ENCODE measurements at regions not wholly inside any gene's neighbourhood (a gene's known extent, or its start where the extent isn't known, plus 50 kb on each side); places are given as distances from the start of the nearest gene placed in this dataset.

GRCh38 chr5:121581588-121581987 is 270.1 kb upstream of the FTMT start:
- no peak for FAIRE-seq
- Histone ChIP-seq H3K9ac (ENCODE audit: insufficient read depth in 1 of 2, low read depth in 2 of 2, low read length in 2 of 2) (no peak overlapping the region), H3K4me3 (no peak overlapping the region), H3K4me2 (ENCODE audit: insufficient read depth, low read length) (no peak overlapping the region), H3K9me3 (replicated peaks; ENCODE audit: control insufficient read depth, insufficient read depth, low read depth, low read length) (no peaks in the 10 kb centered on the region), H3K27me3 (ENCODE audit: control insufficient read depth in 2 of 2, insufficient read depth in 2 of 2, low read length in 2 of 2) (no peaks in the 10 kb centered on the region), H3K27ac (ENCODE audit: extremely low read depth, low read depth, low read length) (no peak overlapping the region), H2AFZ (ENCODE audit: low read depth, low read length) (no peak overlapping the region), H3K79me2 (ENCODE audit: control insufficient read depth, insufficient read depth, low read length) (no peaks in the 10 kb centered on the region), H3K36me3 (ENCODE audit: control insufficient read depth, insufficient read depth, low read length) (no peaks in the 10 kb centered on the region), H3K4me1 (replicated peaks in 1 of 2; ENCODE audit: control insufficient read depth in 2 of 2, insufficient read depth in 2 of 2, low read length in 2 of 2) (no peaks in the 10 kb centered on the region; a peak in 1 of 5 replicates), H4K20me1 (replicated peaks; ENCODE audit: control insufficient read depth, insufficient read depth, low read length) (no peaks in the 10 kb centered on the region), H3K9me1 (ENCODE audit: control insufficient read depth, insufficient read depth, low read length) (no peaks in the 10 kb centered on the region)
- CTCF ChIA-PET (ENCODE audit: low intra/inter-chr PET ratio) = no interaction called here
- in situ Hi-C loops (cut with MboI) = no loop called here
- POLR2A ChIA-PET = no interaction called here
- BruUV-seq (replicated peaks) = no TSS peak
- DNase-seq (ENCODE audit: extremely low read depth in 1 of 4, low spot score in 3 of 4) = no peak
- 21% methylated on average over 2 of the region's 2 CpGs for WGBS (ENCODE audit: insufficient coverage, low coverage, missing lambda C conversion rate)
- no peak for ATAC-seq
- TF ChIP-seq LARP7 (IDR thresholded peaks at IDR 0.05) (no peak), MBD2 (IDR thresholded peaks at IDR 0.05; ENCODE audit: borderline replicate concordance, low read depth) (no peak), EGR1 (conservative IDR thresholded peaks at IDR 0.05) (no peak)
- TF ChIP-seq, protein P1, sequence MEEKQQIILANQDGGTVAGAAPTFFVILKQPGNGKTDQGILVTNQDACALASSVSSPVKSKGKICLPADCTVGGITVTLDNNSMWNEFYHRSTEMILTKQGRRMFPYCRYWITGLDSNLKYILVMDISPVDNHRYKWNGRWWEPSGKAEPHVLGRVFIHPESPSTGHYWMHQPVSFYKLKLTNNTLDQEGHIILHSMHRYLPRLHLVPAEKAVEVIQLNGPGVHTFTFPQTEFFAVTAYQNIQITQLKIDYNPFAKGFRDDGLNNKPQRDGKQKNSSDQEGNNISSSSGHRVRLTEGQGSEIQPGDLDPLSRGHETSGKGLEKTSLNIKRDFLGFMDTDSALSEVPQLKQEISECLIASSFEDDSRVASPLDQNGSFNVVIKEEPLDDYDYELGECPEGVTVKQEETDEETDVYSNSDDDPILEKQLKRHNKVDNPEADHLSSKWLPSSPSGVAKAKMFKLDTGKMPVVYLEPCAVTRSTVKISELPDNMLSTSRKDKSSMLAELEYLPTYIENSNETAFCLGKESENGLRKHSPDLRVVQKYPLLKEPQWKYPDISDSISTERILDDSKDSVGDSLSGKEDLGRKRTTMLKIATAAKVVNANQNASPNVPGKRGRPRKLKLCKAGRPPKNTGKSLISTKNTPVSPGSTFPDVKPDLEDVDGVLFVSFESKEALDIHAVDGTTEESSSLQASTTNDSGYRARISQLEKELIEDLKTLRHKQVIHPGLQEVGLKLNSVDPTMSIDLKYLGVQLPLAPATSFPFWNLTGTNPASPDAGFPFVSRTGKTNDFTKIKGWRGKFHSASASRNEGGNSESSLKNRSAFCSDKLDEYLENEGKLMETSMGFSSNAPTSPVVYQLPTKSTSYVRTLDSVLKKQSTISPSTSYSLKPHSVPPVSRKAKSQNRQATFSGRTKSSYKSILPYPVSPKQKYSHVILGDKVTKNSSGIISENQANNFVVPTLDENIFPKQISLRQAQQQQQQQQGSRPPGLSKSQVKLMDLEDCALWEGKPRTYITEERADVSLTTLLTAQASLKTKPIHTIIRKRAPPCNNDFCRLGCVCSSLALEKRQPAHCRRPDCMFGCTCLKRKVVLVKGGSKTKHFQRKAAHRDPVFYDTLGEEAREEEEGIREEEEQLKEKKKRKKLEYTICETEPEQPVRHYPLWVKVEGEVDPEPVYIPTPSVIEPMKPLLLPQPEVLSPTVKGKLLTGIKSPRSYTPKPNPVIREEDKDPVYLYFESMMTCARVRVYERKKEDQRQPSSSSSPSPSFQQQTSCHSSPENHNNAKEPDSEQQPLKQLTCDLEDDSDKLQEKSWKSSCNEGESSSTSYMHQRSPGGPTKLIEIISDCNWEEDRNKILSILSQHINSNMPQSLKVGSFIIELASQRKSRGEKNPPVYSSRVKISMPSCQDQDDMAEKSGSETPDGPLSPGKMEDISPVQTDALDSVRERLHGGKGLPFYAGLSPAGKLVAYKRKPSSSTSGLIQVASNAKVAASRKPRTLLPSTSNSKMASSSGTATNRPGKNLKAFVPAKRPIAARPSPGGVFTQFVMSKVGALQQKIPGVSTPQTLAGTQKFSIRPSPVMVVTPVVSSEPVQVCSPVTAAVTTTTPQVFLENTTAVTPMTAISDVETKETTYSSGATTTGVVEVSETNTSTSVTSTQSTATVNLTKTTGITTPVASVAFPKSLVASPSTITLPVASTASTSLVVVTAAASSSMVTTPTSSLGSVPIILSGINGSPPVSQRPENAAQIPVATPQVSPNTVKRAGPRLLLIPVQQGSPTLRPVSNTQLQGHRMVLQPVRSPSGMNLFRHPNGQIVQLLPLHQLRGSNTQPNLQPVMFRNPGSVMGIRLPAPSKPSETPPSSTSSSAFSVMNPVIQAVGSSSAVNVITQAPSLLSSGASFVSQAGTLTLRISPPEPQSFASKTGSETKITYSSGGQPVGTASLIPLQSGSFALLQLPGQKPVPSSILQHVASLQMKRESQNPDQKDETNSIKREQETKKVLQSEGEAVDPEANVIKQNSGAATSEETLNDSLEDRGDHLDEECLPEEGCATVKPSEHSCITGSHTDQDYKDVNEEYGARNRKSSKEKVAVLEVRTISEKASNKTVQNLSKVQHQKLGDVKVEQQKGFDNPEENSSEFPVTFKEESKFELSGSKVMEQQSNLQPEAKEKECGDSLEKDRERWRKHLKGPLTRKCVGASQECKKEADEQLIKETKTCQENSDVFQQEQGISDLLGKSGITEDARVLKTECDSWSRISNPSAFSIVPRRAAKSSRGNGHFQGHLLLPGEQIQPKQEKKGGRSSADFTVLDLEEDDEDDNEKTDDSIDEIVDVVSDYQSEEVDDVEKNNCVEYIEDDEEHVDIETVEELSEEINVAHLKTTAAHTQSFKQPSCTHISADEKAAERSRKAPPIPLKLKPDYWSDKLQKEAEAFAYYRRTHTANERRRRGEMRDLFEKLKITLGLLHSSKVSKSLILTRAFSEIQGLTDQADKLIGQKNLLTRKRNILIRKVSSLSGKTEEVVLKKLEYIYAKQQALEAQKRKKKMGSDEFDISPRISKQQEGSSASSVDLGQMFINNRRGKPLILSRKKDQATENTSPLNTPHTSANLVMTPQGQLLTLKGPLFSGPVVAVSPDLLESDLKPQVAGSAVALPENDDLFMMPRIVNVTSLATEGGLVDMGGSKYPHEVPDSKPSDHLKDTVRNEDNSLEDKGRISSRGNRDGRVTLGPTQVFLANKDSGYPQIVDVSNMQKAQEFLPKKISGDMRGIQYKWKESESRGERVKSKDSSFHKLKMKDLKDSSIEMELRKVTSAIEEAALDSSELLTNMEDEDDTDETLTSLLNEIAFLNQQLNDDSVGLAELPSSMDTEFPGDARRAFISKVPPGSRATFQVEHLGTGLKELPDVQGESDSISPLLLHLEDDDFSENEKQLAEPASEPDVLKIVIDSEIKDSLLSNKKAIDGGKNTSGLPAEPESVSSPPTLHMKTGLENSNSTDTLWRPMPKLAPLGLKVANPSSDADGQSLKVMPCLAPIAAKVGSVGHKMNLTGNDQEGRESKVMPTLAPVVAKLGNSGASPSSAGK (IDR thresholded peaks at IDR 0.05) = no peak
- intact Hi-C loops (cut with micrococcal nuclease) = no loop called here

All from K562 (cell line).